Endothelial cell of umbilical vein (primary cell): ENCODE measurements at regions not wholly inside any gene's neighbourhood (a gene's known extent, or its start where the extent isn't known, plus 50 kb on each side); places are given as distances from the start of the nearest gene placed in this dataset.

Experiments
- BruUV-seq: library from RNA; stranded (reverse); fragments of 400-500 nt; replicated peaks from 2 replicates; lab custom pipeline; 2021; lab: Mats Ljungman, UMichigan
- CTCF ChIA-PET: fragments of 300-600, 350-600 bp; sonication (Branson Sonifier 250); formaldehyde crosslinking; loops from one replicate; lab custom pipeline; 2021; ENCODE audit warnings: antibody characterized with exemption, inconsistent platforms; lab: Charles Lee
- POLR2A ChIA-PET: fragments of 300-600, 350-600 bp; sonication (Branson Sonifier 250); formaldehyde crosslinking; loops from one replicate; lab custom pipeline; 2021; ENCODE audit warnings: antibody characterized with exemption, inconsistent platforms; lab: Charles Lee
- DNase-seq: peaks from one replicate; pipeline ENCODE4 v3.0.0-alpha.2; 2011; ENCODE audit warnings: low read depth, low spot score
- FAIRE-seq: peaks from 2 replicates; lab custom pipeline; 2011; peaks lifted over from hg19 to GRCh38; lab: Jason Lieb, UNC
- H2AFZ ChIP-seq: 2 replicates; pipeline ENCODE4 v1.6.0; 2012; ENCODE audit warnings: low read depth, low read length, control low read depth, inconsistent platforms
- H3K27ac ChIP-seq: 2 replicates; pipeline ENCODE4 v1.5.1; 2011; ENCODE audit warnings: low read depth, mild to moderate bottlenecking, control low read depth, low read length, moderate library complexity; ENCODE audit not compliant: insufficient read depth
- H3K27me3 ChIP-seq, 2 experiments: 2 replicates each; pipeline versions ENCODE4 v1.6.0 to v1.6.1; 2011; ENCODE audit warnings: low read length in 2 of 2, mixed read lengths in 1 of 2; ENCODE audit not compliant: control insufficient read depth in 2 of 2, insufficient read depth in 2 of 2
- H3K36me3 ChIP-seq, 2 experiments: 2 replicates in 1 of 2; 3 replicates in 1 of 2; pipeline ENCODE4 v1.5.1; 2011; ENCODE audit warnings: low read length in 2 of 2, mild to moderate bottlenecking in 1 of 2, moderate library complexity in 1 of 2; ENCODE audit not compliant: control insufficient read depth in 2 of 2, insufficient read depth in 2 of 2; ENCODE audit errors: extremely low read depth in 1 of 2
- H3K4me1 ChIP-seq: 3 replicates; pipeline ENCODE4 v1.5.1; 2011; ENCODE audit warnings: mild to moderate bottlenecking, low read length; ENCODE audit not compliant: control insufficient read depth, insufficient read depth; ENCODE audit errors: extremely low read depth
- H3K4me2 ChIP-seq: 2 replicates; pipeline ENCODE4 v1.6.1; 2011; ENCODE audit warnings: low read length, control low read depth, mixed read lengths; ENCODE audit not compliant: insufficient read depth
- H3K4me3 ChIP-seq, 3 experiments: fragments of 200-600 bp in 1 of 3; sonication (generic), shearing (Covaris generic) in 1 of 3; replicated peaks in 1 of 3; 2 replicates each; pipeline ENCODE4 v1.5.1; 2011 to 2016; ENCODE audit warnings: control low read depth in 3 of 3, low read length in 3 of 3, mild to moderate bottlenecking in 2 of 3, inconsistent platforms in 1 of 3, low read depth in 1 of 3, moderate library complexity in 1 of 3; ENCODE audit not compliant: insufficient read depth in 1 of 3
- H3K79me2 ChIP-seq: 2 replicates; pipeline ENCODE4 v1.6.0; 2012; ENCODE audit warnings: low read length, inconsistent platforms; ENCODE audit not compliant: control insufficient read depth, insufficient read depth
- H3K9ac ChIP-seq: replicated peaks from 2 replicates; pipeline ENCODE3; 2011; ENCODE audit warnings: low read length, control low read depth; ENCODE audit not compliant: insufficient read depth; ENCODE audit errors: extremely low read depth
- H3K9me1 ChIP-seq: replicated peaks from 3 replicates; pipeline ENCODE4 v1.6.0; 2011; ENCODE audit warnings: mild to moderate bottlenecking, low read length; ENCODE audit not compliant: control insufficient read depth, insufficient read depth; ENCODE audit errors: extremely low read depth
- H3K9me3 ChIP-seq: replicated peaks from 2 replicates; pipeline ENCODE4 v1.5.1; 2012; ENCODE audit warnings: low read length, inconsistent platforms; ENCODE audit not compliant: control insufficient read depth, insufficient read depth
- H4K20me1 ChIP-seq: replicated peaks from 2 replicates; pipeline ENCODE3; 2011; ENCODE audit warnings: mild to moderate bottlenecking, low read length; ENCODE audit not compliant: control insufficient read depth, insufficient read depth; ENCODE audit errors: extremely low read depth
- CTCF ChIP-seq, 2 donors: IDR thresholded peaks; 1 replicate in 1 of 2; 2 replicates in 1 of 2; pipeline ENCODE4 v1.5.1; 2011; ENCODE audit warnings: low read length in 2 of 2, mild to moderate bottlenecking in 2 of 2, moderate library complexity in 2 of 2, control low read depth in 1 of 2, inconsistent platforms in 1 of 2, low read depth in 1 of 2; ENCODE audit not compliant: insufficient read depth in 1 of 2; ENCODE audit errors: extremely low read depth in 1 of 2
- EZH2 ChIP-seq: IDR thresholded peaks from 2 replicates; pipeline ENCODE4 v1.6.1; 2012; ENCODE audit warnings: borderline replicate concordance, low read depth, mild to moderate bottlenecking, moderate library complexity, low read length, inconsistent platforms; ENCODE audit not compliant: severe bottlenecking
- FOS ChIP-seq: IDR thresholded peaks from 2 replicates; pipeline ENCODE4 v1.6.1; 2011; ENCODE audit warnings: mild to moderate bottlenecking, low read length, moderate library complexity, borderline replicate concordance; ENCODE audit not compliant: insufficient read depth
- GATA2 ChIP-seq: IDR thresholded peaks from 2 replicates; pipeline ENCODE4 v1.7.0; 2011; ENCODE audit warnings: low read depth, mild to moderate bottlenecking, moderate library complexity, mixed read lengths, low read length; ENCODE audit not compliant: insufficient read length, insufficient read depth
- JUN ChIP-seq: IDR thresholded peaks from 2 replicates; pipeline ENCODE4 v1.6.1; 2011; ENCODE audit warnings: borderline replicate concordance, low read depth; ENCODE audit not compliant: insufficient read length, insufficient read depth
- MYC ChIP-seq: IDR thresholded peaks from one replicate; pipeline ENCODE4 v1.6.1; 2011; ENCODE audit warnings: mild to moderate bottlenecking, low read depth, low read length
- POLR2A ChIP-seq: IDR thresholded peaks from 2 replicates; pipeline ENCODE4 v1.6.1; 2012; ENCODE audit warnings: low read depth, mild to moderate bottlenecking, control low read depth, low read length
- POLR2AphosphoS5 ChIP-seq: IDR thresholded peaks from 2 replicates; pipeline ENCODE4 v1.6.1; 2012; ENCODE audit warnings: low read depth, mild to moderate bottlenecking, control low read depth, low read length, moderate library complexity; ENCODE audit not compliant: insufficient read depth
- dilution Hi-C: fragments of 300-500 bp; cut with MboI; formaldehyde crosslinking; loops from one replicate; pipeline ENCODE4 v1.15.0; 2019; ENCODE audit warnings: low sequenced_read_pairs; ENCODE audit not compliant: extremely low pct_ligation_motif_present
- intact Hi-C: fragments of 100-400 bp; cut with micrococcal nuclease; formaldehyde crosslinking; loops from one replicate; pipeline ENCODE4 v1.10.0; 2022

GRCh38 chr2:59732871-59733566 is 820.4 kb downstream of the BCL11A start:
- BruUV-seq: no TSS peak
- H3K27me3 ChIP-seq: no peaks in the 10 kb centered on the region
- no peaks in the 10 kb centered on the region for H3K9me3 ChIP-seq
- intact Hi-C loops (no loop called here), dilution Hi-C loops (no loop called here)
- H3K4me1 ChIP-seq: no peaks in the 10 kb centered on the region
- H4K20me1 ChIP-seq: no peaks in the 10 kb centered on the region
- no peak overlapping the region for H2AFZ ChIP-seq
- ChIA-PET CTCF (interaction anchor here (0.6 kb wide), 1 partner anchor 106 kb away, joined by 4 read pairs; no protein-coding TSS in a partner anchor), POLR2A (no interaction called here)
- H3K4me2 ChIP-seq: no peak overlapping the region
- FAIRE-seq (no peak), DNase-seq (no peak)
- H3K36me3 ChIP-seq: no peaks in the 10 kb centered on the region
- no peak overlapping the region for H3K9ac ChIP-seq
- TF ChIP-seq CTCF (IDR thresholded peaks at IDR 0.05; ENCODE audit: extremely low read depth in 1 of 2, insufficient read depth in 1 of 2, low read depth in 1 of 2, low read length in 2 of 2) (no peak), MYC (no peak), FOS (no peak), POLR2AphosphoS5 (no peak), EZH2 (no peak), POLR2A (no peak), GATA2 (no peak), JUN (no peak)
- H3K9me1 ChIP-seq: no peaks in the 10 kb centered on the region
- no peak overlapping the region for H3K4me3 ChIP-seq
- H3K27ac ChIP-seq: no peak overlapping the region
- no peaks in the 10 kb centered on the region for H3K79me2 ChIP-seq
